HG03457 (cell line): ENCODE measurements at regions not wholly inside any gene's neighbourhood (a gene's known extent, or its start where the extent isn't known, plus 50 kb on each side); places are given as distances from the start of the nearest gene placed in this dataset.

Experiments
- ATAC-seq: cut with Tn5 transposase; IDR thresholded peaks from one replicate; pipeline ENCODE4 v1.9.1; 2021; ENCODE audit warnings: moderate number of reproducible peaks; ENCODE audit not compliant: unreplicated experiment

DNA sequence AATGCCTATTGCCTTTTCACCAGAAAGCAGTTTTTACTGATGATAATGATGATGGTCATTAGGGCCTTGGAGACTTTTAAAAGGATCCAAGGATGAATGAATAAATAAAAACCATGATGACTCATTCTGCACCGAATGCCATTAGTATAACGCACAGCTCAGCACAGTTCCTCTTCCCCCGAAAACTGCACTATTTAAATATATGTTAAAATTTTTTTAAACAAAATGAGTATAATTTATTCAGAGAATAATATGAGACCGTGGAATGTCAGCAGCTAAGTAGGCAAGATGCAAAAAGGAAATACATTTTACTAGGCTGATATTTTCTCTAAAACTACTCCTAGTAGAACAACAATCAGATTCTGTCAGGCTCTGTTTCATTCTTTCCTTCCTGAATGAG is 83.4 kb upstream of the NANOGP8 start:
- ATAC-seq, result no peak

DNA sequence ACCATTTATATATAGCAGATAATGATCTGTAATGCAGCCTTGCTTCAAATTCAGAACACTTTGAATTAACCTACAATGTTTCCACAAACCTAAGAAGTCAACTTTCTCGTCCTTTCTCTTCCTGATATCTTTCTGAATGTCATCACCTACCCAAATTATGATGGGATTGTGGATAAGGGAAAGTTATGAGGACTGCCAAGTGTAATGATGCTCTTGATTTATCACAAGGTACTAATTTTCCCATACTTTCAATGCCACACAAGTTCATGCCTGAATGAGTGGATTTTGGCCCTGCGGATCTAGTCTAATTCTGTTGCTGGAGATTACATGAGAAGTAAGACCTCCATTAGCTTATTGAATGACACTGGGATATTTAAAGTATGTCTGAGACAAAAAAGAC is 82.6 kb upstream of the NANOGP8 start:
- ATAC-seq, result no peak

DNA sequence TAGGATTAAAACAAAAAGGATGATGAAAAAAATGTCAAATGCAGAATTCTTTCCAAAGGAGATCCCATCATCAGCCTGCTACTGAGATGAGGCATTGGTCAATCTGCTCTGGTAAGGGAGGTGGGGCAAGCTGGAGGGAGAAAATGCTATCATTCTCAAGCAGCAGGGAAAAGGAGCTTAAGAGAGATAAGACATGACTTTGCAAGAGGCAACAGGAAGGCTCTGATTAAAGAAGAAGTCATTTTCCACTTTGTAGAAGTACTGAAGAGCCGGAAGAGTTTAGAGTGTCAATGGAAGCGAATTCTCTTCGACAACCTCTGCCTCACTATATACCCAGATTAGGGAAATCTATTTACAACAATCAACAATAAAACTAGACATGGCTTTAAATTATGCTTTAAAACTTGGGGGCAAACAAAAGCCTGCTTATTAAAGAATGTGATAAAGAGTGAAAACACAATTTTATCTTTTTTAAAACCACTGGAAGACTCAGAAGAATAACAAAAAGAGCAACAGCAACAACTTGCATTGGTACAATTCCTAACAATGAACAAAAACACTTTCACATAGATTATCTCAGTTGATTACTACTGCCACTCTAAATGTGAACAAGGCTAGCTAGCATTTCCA is 81.8 kb upstream of the NANOGP8 start:
- ATAC-seq, result no peak

- no peak for ATAC-seq
Measured at GRCh38 chr15:35161694-35162093, 76.6 kb upstream of the NANOGP8 start.

DNA sequence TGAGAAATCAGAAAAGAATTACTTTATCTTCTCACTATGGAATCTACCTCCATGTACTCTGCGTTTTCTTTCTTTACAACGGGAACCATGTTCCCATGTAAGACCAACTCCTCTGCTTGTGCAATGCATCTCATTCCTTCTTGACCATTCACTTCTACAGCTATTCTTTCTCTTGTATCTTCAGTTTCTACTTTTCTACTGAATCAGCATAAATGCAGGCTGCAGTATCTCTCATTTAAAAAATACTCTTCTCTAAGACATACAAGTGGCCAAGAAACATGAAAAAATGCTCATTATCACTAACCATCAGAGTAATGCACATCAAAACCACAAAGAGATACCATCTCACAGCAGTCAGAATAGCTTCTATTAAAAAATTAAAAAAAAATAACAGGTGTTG is 74.1 kb upstream of the NANOGP8 start:
- no peak for ATAC-seq

DNA sequence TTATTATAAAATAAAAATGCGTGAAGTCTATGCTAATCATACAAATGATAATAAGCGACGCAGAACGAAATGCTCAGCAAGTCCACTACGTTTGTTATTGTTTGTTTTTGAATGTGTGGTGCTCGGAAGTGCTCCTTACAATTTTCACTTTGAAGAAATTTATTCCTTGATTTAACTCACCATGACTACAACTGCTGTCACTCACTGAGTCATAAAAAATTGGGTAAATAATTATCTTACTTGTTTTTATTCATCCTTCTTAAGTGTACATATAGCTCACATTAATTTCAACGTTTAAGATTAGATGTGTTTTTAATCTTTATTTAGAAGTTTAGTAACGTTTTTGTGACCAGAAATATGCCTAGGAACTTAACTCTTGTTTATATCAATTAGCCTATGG is 66.7 kb upstream of the NANOGP8 start:
- no peak for ATAC-seq

GRCh38 chr15:35151381-35151780 is 66.3 kb upstream of the NANOGP8 start:
- no peak for ATAC-seq

- no peak for ATAC-seq
Measured at GRCh38 chr15:35150361-35150760, 65.3 kb upstream of the NANOGP8 start.

- no peak for ATAC-seq
Measured at GRCh38 chr15:35145336-35145735, 60.2 kb upstream of the NANOGP8 start.

DNA sequence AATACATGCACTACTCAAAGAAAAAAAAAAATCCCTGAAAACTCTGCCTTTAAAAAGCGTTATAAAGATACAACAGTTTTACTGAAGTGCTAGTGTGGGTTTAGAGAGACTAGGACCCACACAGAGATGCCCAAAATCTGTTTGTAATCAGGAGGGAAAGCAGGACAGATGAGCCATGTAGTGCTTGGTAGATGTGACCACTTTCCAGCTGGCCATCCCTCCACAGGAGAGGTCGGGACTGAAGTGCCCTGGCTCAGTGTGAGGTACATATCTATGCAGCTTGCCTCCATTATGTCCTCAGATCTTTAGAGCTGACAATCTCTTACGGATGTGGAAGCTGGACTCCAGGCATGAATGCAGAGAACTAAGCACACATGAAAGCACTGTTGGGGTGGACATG is 57.5 kb upstream of the NANOGP8 start:
- ATAC-seq, result no peak

DNA sequence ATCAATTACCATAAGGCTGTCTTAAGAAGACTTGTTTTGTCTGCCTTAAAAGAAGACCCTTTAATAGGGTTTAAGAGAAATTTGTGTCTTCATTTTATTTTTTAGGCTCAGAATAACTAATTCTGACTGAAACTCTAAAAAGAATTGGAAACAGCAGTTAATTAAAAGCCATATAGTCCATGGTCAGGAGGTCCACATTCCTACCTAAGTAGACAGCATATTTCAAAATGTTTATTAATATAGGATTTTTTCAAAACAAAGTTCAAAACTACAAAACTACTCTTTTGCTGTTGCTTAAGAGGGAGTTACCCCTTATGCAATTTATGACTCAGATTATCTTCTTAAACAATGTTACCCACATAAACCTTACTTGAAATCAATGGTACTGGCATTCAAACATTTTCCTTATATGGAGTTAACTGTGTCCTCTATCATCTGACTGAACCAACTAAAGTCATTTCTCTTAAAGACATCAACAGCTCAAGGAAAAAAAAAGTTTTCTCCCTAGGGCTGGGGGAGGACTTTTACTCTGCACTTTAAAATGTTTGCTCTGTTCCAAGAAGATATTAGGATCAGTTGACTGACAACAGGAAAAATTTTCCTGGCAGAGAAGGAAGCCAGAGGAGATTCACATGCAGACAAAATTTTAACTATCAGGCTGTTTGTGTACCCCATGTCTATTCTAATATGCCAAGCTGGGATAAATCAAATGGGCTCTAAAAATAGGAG is 56.8 kb upstream of the NANOGP8 start:
- no peak for ATAC-seq

DNA sequence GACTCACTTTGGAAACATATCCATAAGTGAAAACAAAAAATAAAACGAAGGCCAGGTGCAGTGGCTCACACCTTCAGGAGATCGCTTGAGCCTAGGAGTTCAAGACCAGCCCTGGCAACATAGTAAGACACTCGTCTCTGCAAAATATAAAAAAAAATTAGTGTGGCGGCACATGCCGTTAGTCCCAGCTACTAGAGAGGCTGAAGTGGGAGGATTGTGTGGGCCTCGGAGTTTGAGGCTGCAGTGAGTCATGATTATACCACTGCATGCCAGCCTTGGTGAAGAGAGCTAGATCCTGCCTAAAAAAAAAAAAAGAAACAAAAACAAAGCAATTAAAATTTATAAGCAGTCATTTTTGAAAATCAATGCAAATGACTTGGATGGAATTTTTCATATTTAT is 54.7 kb upstream of the NANOGP8 start:
- ATAC-seq, result no peak

DNA sequence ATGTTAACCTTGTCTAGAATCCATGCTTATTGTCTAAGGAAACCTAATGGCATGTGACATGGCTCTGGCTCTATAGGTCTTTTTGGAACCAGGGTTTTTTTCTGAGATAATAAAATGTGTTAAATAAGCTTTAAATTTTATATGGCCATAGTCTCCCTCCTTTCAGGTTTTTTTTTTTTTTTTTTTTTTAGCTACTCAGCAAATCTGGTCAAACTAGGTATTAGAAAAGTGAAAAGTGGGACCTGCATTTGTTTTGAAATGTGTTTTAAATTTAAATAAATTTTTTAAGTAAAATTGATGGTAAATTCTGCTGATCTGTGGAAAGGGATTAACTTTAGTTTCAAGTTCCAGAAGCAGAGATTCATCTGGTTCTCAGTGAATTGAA is 52.1 kb upstream of the NANOGP8 start:
- ATAC-seq, result no peak

GRCh38 chr15:35136321-35137189 is 51.5 kb upstream of the NANOGP8 start:
- ATAC-seq, result peak; percentile 98
